IPS-NIHi7 (cell line): ENCODE measurements at regions not wholly inside any gene's neighbourhood (a gene's known extent, or its start where the extent isn't known, plus 50 kb on each side); places are given as distances from the start of the nearest gene placed in this dataset.
A peak's percentile ranks its signal among the peaks of the same experiment; 100 is the strongest.

Source experiments
- DNase-seq: peaks from one replicate; pipeline ENCODE4 v3.0.0; 2012; ENCODE audit warnings: mixed read lengths; ENCODE audit errors: extremely low spot score

- no peak for DNase-seq
Measured at GRCh38 chr11:128301756-128302155, 285.6 kb downstream of the ETS1 start.

GRCh38 chr11:128300785-128301184, 286.6 kb downstream of the ETS1 start:
- no peak for DNase-seq

- DNase-seq: no peak
Measured at GRCh38 chr11:128299132-128299726, 288.1 kb downstream of the ETS1 start.

- no peak for DNase-seq
Measured at GRCh38 chr11:128298271-128298670, 289.1 kb downstream of the ETS1 start.

- DNase-seq: no peak
Measured at GRCh38 chr11:128297805-128298204, 289.6 kb downstream of the ETS1 start.

- DNase-seq: no peak
Measured at GRCh38 chr11:128297091-128297651, 290.2 kb downstream of the ETS1 start.

- no peak for DNase-seq
Measured at GRCh38 chr11:128294671-128295050, 292.7 kb downstream of the ETS1 start.

- DNase-seq: no peak
Measured at GRCh38 chr11:128294001-128294670, 293.2 kb downstream of the ETS1 start.

- DNase-seq: no peak
Measured at GRCh38 chr11:128291835-128292234, 295.5 kb downstream of the ETS1 start.

- DNase-seq: no peak
Measured at GRCh38 chr11:128291007-128291406, 296.4 kb downstream of the ETS1 start.

- DNase-seq: peak; percentile 77
Measured at GRCh38 chr11:128290106-128290840, 297.1 kb downstream of the ETS1 start.

- no peak for DNase-seq
Measured at GRCh38 chr11:128289048-128289447, 298.3 kb downstream of the ETS1 start.

- DNase-seq: no peak
Measured at GRCh38 chr11:128288368-128288767, 299.0 kb downstream of the ETS1 start.

- no peak for DNase-seq
Measured at GRCh38 chr11:128285321-128285720, 302.0 kb downstream of the ETS1 start.

- no peak for DNase-seq
Measured at GRCh38 chr11:128284634-128285033, 302.7 kb downstream of the ETS1 start.

GRCh38 chr11:128283451-128283850, 303.9 kb downstream of the ETS1 start:
- DNase-seq: no peak

- no peak for DNase-seq
Measured at GRCh38 chr11:128282053-128282452, 305.3 kb downstream of the ETS1 start.

- DNase-seq: no peak
Measured at GRCh38 chr11:128279866-128280265, 307.5 kb downstream of the ETS1 start.

GRCh38 chr11:128273736-128274135, 313.6 kb downstream of the ETS1 start:
- DNase-seq: no peak

- no peak for DNase-seq
Measured at GRCh38 chr11:128271401-128271800, 316.0 kb downstream of the ETS1 start.

GRCh38 chr11:128269466-128269865, 317.9 kb downstream of the ETS1 start:
- no peak for DNase-seq

- DNase-seq: no peak
Measured at GRCh38 chr11:128266893-128267292, 320.5 kb downstream of the ETS1 start.
